C1 segment of cervical spinal cord (tissue), 14 donors: ENCODE measurements at regions not wholly inside any gene's neighbourhood (a gene's known extent, or its start where the extent isn't known, plus 50 kb on each side); places are given as distances from the start of the nearest gene placed in this dataset.
"Not testable (repeated sequence)": the region's sequence is repeated elsewhere in the genome, so short reads cannot be mapped to it uniquely, and the experiment has no call there.

ENCODE experiments used
- DNase-seq, 14 donors: peaks; one replicate each; lab custom pipeline; 2025; lab: John Stamatoyannopoulos, UW

GRCh38 chr10:94223702-94224370, 138.9 kb downstream of the NOC3L start:
- no peak for DNase-seq

GRCh38 chr10:94224656-94225055, 138.1 kb downstream of the NOC3L start:
- no peak for DNase-seq

- DNase-seq, result no peak
Observed at GRCh38 chr10:94225589-94225988, 137.2 kb downstream of the NOC3L start.

- DNase-seq, result no peak
Observed at GRCh38 chr10:94230134-94230785, 132.5 kb downstream of the NOC3L start.

- no peak for DNase-seq
Observed at GRCh38 chr10:94232711-94233383, 129.9 kb downstream of the NOC3L start.

- no peak for DNase-seq
Observed at GRCh38 chr10:94235461-94235860, 127.3 kb downstream of the NOC3L start.

GRCh38 chr10:94238006-94238617, 124.6 kb downstream of the NOC3L start:
- no peak for DNase-seq

GRCh38 chr10:94239696-94240095, 123.0 kb downstream of the NOC3L start:
- no peak for DNase-seq

GRCh38 chr10:94240491-94240890, 122.2 kb downstream of the NOC3L start:
- DNase-seq, result no peak

GRCh38 chr10:94240901-94241300, 121.8 kb downstream of the NOC3L start:
- DNase-seq, result no peak

GRCh38 chr10:94251098-94251497, 111.6 kb downstream of the NOC3L start:
- no peak for DNase-seq

- DNase-seq, result no peak
Observed at GRCh38 chr10:94251568-94251967, 111.2 kb downstream of the NOC3L start.

- not testable (repeated sequence) for DNase-seq
Observed at GRCh38 chr10:94257407-94257806, 105.3 kb downstream of the NOC3L start.

- DNase-seq, result no peak
Observed at GRCh38 chr10:94260455-94260854, 102.3 kb downstream of the NOC3L start.

- no peak for DNase-seq
Observed at GRCh38 chr10:94264085-94264484, 98.7 kb downstream of the NOC3L start.

GRCh38 chr10:94266091-94266490, 96.6 kb downstream of the NOC3L start:
- DNase-seq, result no peak

GRCh38 chr10:94268652-94269051, 94.1 kb downstream of the NOC3L start:
- DNase-seq, result no peak

GRCh38 chr10:94274142-94274787, 88.5 kb downstream of the NOC3L start:
- DNase-seq, result peak in 1 of 14 donors; percentile 8

- DNase-seq, result no peak
Observed at GRCh38 chr10:94276140-94276539, 86.6 kb downstream of the NOC3L start.

GRCh38 chr10:94277450-94277849, 85.3 kb downstream of the NOC3L start:
- no peak for DNase-seq

- DNase-seq, result peak in 7 of 14 donors; percentile 6 to 49 (median 39)
Observed at GRCh38 chr10:94279835-94280709, 82.7 kb downstream of the NOC3L start.
